Smooth muscle cell (in vitro differentiated cells): ENCODE measurements at regions not wholly inside any gene's neighbourhood (a gene's known extent, or its start where the extent isn't known, plus 50 kb on each side); places are given as distances from the start of the nearest gene placed in this dataset.

Source experiments
- DNase-seq: peaks from one replicate; lab custom pipeline; 2025; ENCODE audit not compliant: unreplicated experiment; lab: John Stamatoyannopoulos, UW
- H2AFZ ChIP-seq: fragments of 200-600 bp; sonication (generic); 2 replicates; pipeline ENCODE4 v1.6.0; 2016; ENCODE audit warnings: antibody characterized with exemption, low read depth, mild to moderate bottlenecking
- H3F3A ChIP-seq: fragments of 200-600 bp; sonication (generic); 2 replicates; pipeline ENCODE4 v1.6.0; 2017; ENCODE audit warnings: antibody characterized with exemption, low read depth
- H3K27ac ChIP-seq: fragments of 200-600 bp; sonication (generic); 2 replicates; pipeline ENCODE4 v1.5.1; 2016; ENCODE audit warnings: low read depth, mild to moderate bottlenecking
- H3K27me3 ChIP-seq: fragments of 200-600 bp; sonication (generic); 2 replicates; pipeline ENCODE4 v1.6.1; 2016; ENCODE audit warnings: low read depth, mild to moderate bottlenecking
- H3K36me3 ChIP-seq: fragments of 200-600 bp; sonication (generic); 2 replicates; pipeline ENCODE4 v1.5.1; 2016; ENCODE audit warnings: low read depth
- H3K4me1 ChIP-seq: fragments of 200-600 bp; sonication (generic); 2 replicates; pipeline ENCODE4 v1.5.1; 2016; ENCODE audit warnings: low read depth
- H3K4me2 ChIP-seq: fragments of 200-600 bp; sonication (generic); 2 replicates; pipeline ENCODE4 v1.6.0; 2016; ENCODE audit warnings: mild to moderate bottlenecking
- H3K4me3 ChIP-seq: fragments of 200-600 bp; sonication (generic); 2 replicates; pipeline ENCODE4 v1.5.1; 2016; ENCODE audit warnings: mild to moderate bottlenecking
- H3K79me2 ChIP-seq: fragments of 200-600 bp; sonication (generic); 2 replicates; pipeline ENCODE4 v1.6.0; 2016; ENCODE audit warnings: low read depth, mild to moderate bottlenecking
- H3K9ac ChIP-seq: fragments of 200-600 bp; sonication (generic); 2 replicates; pipeline ENCODE4 v1.6.0; 2016; ENCODE audit warnings: low read depth
- H3K9me3 ChIP-seq: fragments of 200-600 bp; sonication (generic); replicated peaks from 2 replicates; pipeline ENCODE4 v1.5.1; 2016; ENCODE audit warnings: low read depth
- H4K20me1 ChIP-seq: fragments of 200-600 bp; sonication (generic); 2 replicates; pipeline ENCODE4 v1.6.0; 2016; ENCODE audit warnings: low read depth
- WGBS: methylation state at CpG from one replicate; pipeline ENCODE4 v1.1.7; 2016; ENCODE audit warnings: low lambda C conversion rate; 5-methylcytosine and 5-hydroxymethylcytosine counted together
- TF ChIP-seq, protein P1 (sequence below): fragments of 200-600 bp; sonication (generic); IDR thresholded peaks from 2 replicates; pipeline ENCODE4 v1.5.1; 2017; ENCODE audit warnings: borderline replicate concordance, mild to moderate bottlenecking, antibody characterized with exemption; ENCODE audit not compliant: insufficient read depth, poor library complexity, severe bottlenecking

DNA sequence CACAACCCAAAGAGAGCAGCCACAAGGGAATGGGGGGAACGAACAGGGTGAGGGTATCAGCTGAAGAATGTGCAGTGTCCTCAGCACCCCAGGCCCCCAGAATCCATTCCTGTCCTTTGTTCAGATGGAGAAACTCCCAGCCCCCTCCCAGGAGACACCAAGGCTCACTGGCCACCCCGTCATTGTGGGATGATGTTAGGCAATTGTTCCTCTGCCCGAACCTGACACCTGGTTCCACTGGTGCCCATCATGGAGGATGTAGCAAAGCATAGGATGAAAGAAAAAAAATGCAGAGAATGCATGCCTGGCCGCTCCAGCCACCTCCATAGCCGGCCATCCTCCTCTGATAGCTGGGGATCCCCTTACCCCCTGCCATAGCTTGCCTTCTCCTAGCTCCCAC lies 197.3 kb upstream of the TWIST2 start:
- TF ChIP-seq, protein P1, sequence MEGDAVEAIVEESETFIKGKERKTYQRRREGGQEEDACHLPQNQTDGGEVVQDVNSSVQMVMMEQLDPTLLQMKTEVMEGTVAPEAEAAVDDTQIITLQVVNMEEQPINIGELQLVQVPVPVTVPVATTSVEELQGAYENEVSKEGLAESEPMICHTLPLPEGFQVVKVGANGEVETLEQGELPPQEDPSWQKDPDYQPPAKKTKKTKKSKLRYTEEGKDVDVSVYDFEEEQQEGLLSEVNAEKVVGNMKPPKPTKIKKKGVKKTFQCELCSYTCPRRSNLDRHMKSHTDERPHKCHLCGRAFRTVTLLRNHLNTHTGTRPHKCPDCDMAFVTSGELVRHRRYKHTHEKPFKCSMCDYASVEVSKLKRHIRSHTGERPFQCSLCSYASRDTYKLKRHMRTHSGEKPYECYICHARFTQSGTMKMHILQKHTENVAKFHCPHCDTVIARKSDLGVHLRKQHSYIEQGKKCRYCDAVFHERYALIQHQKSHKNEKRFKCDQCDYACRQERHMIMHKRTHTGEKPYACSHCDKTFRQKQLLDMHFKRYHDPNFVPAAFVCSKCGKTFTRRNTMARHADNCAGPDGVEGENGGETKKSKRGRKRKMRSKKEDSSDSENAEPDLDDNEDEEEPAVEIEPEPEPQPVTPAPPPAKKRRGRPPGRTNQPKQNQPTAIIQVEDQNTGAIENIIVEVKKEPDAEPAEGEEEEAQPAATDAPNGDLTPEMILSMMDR, result no peak

DNA sequence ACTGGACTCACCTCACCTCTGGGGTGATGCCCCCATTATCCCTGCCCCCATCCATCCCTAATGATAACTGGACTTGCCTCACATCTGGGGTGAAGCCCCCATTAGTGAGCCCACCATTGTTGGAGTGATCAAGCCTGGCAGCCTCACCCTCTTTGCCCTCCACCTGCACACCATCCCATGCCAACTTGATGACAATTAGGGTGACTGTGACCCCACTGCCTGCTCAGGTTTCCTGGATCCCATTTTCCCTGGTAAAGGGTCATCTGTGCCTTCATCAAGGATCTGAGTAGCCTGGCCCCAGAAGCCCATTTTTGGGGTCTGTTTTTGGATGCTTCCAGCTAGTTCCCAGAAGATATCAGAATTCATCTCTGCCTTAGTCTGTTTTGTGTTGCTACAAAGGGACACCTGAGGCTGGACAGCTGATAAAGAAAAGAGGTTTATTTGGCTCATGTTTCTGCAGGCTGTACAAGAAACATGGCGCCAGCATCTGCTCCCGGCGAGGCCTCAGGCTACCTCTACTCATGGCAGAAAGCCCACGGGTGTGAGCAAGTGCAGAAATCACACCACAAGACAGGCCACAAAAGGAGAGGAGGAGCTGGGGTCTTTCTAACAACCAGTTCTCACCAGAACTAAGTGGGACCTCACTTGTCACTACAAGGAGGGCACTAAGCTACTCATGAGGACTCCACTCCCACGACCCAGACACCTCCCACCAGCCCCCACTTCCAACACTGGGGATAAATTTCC lies 196.4 kb upstream of the TWIST2 start:
- DNase-seq, result no peak
- Histone ChIP-seq H3K27me3 (no peaks in the 10 kb centered on the region), H3K9ac (no peak overlapping the region), H3K4me1 (no peaks in the 10 kb centered on the region), H3K4me2 (no peak overlapping the region), H3K36me3 (no peaks in the 10 kb centered on the region), H2AFZ (no peak overlapping the region), H3K27ac (no peak overlapping the region), H4K20me1 (no peaks in the 10 kb centered on the region), H3K4me3 (no peak overlapping the region), H3K79me2 (no peaks in the 10 kb centered on the region), H3F3A (no peaks in the 10 kb centered on the region), H3K9me3 (no peaks in the 10 kb centered on the region)
- TF ChIP-seq, protein P1, result no peak
- WGBS, result 90% methylated on average over 5 of the region's 5 CpGs

More for the DNA sequence above, 197.3 kb upstream of the TWIST2 start:
- Histone ChIP-seq H4K20me1 (no peaks in the 10 kb centered on the region), H3K79me2 (no peaks in the 10 kb centered on the region), H3K36me3 (no peaks in the 10 kb centered on the region), H3K9me3 (no peaks in the 10 kb centered on the region), H2AFZ (no peak overlapping the region), H3K27me3 (no peaks in the 10 kb centered on the region), H3K4me2 (no peak overlapping the region), H3K4me3 (no peak overlapping the region), H3F3A (no peaks in the 10 kb centered on the region), H3K4me1 (no peaks in the 10 kb centered on the region), H3K9ac (no peak overlapping the region), H3K27ac (no peak overlapping the region)
- 88% methylated on average over 5 of the region's 5 CpGs for whole genome bisulfite sequencing
- DNase-seq, result no peak

DNA sequence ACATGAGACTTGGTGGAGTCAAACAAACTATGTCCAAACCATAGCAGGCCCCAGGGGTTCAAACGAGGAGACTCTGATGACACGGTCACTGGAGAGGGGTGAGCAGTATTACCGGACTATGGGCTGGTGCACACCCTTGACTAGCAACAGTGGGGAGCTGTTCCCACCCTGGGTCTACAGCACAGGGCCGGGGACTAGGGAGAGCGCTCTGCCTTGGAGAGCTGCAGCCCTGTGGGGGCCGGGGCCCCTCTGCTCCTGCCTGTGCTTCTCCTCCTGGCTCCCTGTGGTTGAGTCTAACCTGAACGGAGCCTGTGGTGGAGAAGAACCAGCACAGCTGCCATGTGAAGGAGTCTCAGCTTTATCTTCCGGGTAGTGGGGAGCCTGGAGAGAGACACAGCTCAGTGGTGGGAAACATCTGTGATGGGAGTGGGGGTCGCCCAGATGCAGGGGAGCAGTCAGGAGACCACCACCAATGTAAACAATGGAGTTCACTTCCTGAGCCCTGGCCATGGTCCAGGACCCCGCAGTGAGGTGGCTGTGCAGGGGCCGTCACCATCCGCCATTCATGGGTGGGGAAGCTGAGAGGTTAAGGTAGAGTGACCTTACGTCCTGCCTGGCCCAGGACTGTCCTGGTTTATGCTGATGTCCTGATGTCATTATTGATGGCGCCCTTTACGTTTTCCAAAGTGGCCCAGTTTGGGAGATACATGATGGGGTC lies 195.7 kb upstream of the TWIST2 start:
- no peaks in the 10 kb centered on the region for H3K27me3 ChIP-seq
- no peaks in the 10 kb centered on the region for H3K36me3 ChIP-seq
- no peaks in the 10 kb centered on the region for H4K20me1 ChIP-seq
- no peaks in the 10 kb centered on the region for H3K79me2 ChIP-seq
- H3F3A ChIP-seq, result no peaks in the 10 kb centered on the region
- 93% methylated on average over 15 of the region's 15 CpGs for WGBS
- TF ChIP-seq, protein P1, result no peak
- no peaks in the 10 kb centered on the region for H3K9me3 ChIP-seq
- H3K27ac ChIP-seq, result no peak overlapping the region
- no peak for DNase-seq
- H2AFZ ChIP-seq, result no peak overlapping the region
- no peaks in the 10 kb centered on the region for H3K4me1 ChIP-seq
- H3K4me2 ChIP-seq, result no peak overlapping the region
- H3K9ac ChIP-seq, result no peak overlapping the region
- H3K4me3 ChIP-seq, result no peak overlapping the region
